ENCODE measurements at regions not wholly inside any gene's neighbourhood (a gene's known extent, or its start where the extent isn't known, plus 50 kb on each side); places are given as distances from the start of the nearest gene placed in this dataset.
"Not testable (repeated sequence)": the region's sequence is repeated elsewhere in the genome, so short reads cannot be mapped to it uniquely, and the experiment has no call there.

DNA sequence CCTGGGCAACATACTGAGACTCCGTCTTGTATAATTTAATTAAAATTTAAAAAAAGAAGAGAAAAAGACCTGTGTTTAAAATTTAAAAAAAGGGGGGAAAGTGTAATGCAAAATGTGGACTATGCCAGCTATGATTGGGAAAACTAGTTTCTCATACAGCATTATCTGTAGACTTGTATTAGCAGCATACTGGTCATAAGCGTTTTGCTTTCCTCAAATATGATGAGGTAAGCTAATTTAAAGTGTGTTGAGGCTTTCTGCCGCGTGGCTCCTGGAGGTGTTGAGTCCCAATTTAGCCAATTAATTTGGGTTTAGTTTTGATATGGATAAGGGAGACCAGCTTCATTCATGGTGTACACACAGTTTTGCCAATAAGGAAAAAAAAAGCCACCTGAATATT is 640.2 kb downstream of the GOLGA6L6 start:
- H3K9ac ChIP-seq (ENCODE audit: low read length); H3K9me3 ChIP-seq (ENCODE audit: low read length); H3K27ac ChIP-seq (ENCODE audit: low read depth, low read length, poor library complexity, severe bottlenecking); H3K4me3 ChIP-seq (ENCODE audit: low read depth, low read length, poor library complexity, severe bottlenecking); H3K27me3 ChIP-seq (ENCODE audit: insufficient read depth, low read length); H3K79me2 ChIP-seq (ENCODE audit: insufficient read depth, low read length); H3K4me2 ChIP-seq (ENCODE audit: low read length); H4K20me1 ChIP-seq (ENCODE audit: insufficient read depth, low read length); H3F3A ChIP-seq (ENCODE audit: insufficient read depth, low read length); H2AFZ ChIP-seq (ENCODE audit: low read length); H3K9me2 ChIP-seq (ENCODE audit: low read depth, low read length); H3K4me1 ChIP-seq (ENCODE audit: insufficient read depth, low read length, severe bottlenecking); H3K36me3 ChIP-seq (ENCODE audit: insufficient read depth, low read length): not testable (repeated sequence)

DNA sequence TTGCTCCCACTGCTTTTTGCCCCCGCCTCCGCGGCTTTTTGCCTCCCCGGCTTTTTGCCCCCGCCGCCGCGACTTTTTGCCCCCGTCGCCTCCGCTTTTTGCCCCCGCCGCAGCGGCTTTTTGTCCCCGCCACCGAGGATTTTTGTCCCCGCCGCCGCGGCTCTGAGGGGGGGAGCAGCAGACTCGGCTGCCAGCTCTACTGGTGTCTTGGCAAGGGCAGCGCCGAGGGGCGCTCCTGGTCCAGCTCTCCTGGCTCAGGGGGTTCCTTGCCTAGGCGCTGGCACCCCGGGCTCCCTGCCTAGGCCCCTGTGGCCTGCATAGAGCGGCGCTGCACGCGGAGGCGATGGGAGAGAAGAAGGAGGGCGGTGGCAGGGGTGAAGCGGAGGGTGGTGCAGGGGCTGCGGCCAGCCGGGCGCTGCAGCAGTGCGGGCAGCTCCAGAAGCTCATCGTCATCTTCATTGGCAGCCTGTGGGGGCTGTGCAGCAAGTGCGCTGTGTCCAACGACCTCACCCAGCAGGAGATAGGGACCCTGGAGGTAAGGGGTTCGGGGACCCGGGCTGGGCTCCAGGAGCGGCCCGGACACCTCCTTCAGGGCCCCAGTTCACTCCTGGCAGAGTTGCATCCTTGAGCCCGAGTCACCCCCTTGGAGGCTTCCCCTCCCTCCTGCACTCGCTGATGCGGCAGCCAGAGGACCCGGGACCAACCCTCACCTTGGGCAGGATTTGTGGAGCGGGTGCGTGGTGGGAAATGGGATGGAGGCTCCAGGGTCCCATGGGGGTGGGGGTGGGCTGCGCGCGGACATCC is 642.4 kb downstream of the GOLGA6L6 start:
- Histone ChIP-seq H3K4me2 (ENCODE audit: low read length) (no peak overlapping the region), H3K27me3 (ENCODE audit: insufficient read depth, low read length) (no peaks in the 10 kb centered on the region), H3K27ac (ENCODE audit: low read depth, low read length, poor library complexity, severe bottlenecking) (no peak overlapping the region), H3K4me3 (ENCODE audit: low read depth, low read length, poor library complexity, severe bottlenecking) (no peak overlapping the region), H3K9me3 (ENCODE audit: low read length) (no peaks in the 10 kb centered on the region), H3F3A (ENCODE audit: insufficient read depth, low read length) (no peaks in the 10 kb centered on the region), H3K9ac (ENCODE audit: low read length) (no peak overlapping the region), H3K4me1 (ENCODE audit: insufficient read depth, low read length, severe bottlenecking) (no peaks in the 10 kb centered on the region), H3K9me2 (ENCODE audit: low read depth, low read length) (no peaks in the 10 kb centered on the region), H3K79me2 (ENCODE audit: insufficient read depth, low read length) (no peaks in the 10 kb centered on the region), H3K36me3 (ENCODE audit: insufficient read depth, low read length) (no peaks in the 10 kb centered on the region), H2AFZ (ENCODE audit: low read length) (no peak overlapping the region), H4K20me1 (ENCODE audit: insufficient read depth, low read length) (no peaks in the 10 kb centered on the region)
- no peak for TF ChIP-seq EZH2 (IDR thresholded peaks at IDR 0.05; ENCODE audit: borderline replicate concordance, low read length)
- TF ChIP-seq, protein P1, sequence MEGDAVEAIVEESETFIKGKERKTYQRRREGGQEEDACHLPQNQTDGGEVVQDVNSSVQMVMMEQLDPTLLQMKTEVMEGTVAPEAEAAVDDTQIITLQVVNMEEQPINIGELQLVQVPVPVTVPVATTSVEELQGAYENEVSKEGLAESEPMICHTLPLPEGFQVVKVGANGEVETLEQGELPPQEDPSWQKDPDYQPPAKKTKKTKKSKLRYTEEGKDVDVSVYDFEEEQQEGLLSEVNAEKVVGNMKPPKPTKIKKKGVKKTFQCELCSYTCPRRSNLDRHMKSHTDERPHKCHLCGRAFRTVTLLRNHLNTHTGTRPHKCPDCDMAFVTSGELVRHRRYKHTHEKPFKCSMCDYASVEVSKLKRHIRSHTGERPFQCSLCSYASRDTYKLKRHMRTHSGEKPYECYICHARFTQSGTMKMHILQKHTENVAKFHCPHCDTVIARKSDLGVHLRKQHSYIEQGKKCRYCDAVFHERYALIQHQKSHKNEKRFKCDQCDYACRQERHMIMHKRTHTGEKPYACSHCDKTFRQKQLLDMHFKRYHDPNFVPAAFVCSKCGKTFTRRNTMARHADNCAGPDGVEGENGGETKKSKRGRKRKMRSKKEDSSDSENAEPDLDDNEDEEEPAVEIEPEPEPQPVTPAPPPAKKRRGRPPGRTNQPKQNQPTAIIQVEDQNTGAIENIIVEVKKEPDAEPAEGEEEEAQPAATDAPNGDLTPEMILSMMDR (IDR thresholded peaks at IDR 0.05; ENCODE audit: low read length): no peak

DNA sequence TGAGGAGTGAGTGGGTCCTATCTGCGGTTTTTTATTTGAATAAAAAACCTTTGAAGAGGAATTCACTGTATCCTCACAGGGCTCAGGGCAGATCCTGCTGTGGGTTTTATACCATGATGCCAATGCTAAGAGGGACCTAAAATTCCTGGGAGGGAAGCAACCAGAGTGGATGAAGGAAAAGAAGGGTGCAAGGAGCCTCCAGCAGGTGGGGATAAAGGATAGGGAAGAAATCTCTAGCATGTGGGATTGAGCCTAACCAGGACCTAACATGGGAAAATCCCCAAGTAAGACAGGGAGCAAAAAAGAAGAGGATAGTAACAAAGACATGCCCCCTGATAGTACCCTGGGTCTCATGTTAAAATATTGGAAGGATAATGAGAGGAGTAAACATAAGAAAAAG is 652.8 kb downstream of the GOLGA6L6 start:
- H3K36me3 ChIP-seq (ENCODE audit: insufficient read depth, low read length); H3K9ac ChIP-seq (ENCODE audit: low read length); H3F3A ChIP-seq (ENCODE audit: insufficient read depth, low read length); H3K79me2 ChIP-seq (ENCODE audit: insufficient read depth, low read length); H3K4me1 ChIP-seq (ENCODE audit: insufficient read depth, low read length, severe bottlenecking); H3K27ac ChIP-seq (ENCODE audit: low read depth, low read length, poor library complexity, severe bottlenecking); H3K4me3 ChIP-seq (ENCODE audit: low read depth, low read length, poor library complexity, severe bottlenecking); H3K9me2 ChIP-seq (ENCODE audit: low read depth, low read length); H4K20me1 ChIP-seq (ENCODE audit: insufficient read depth, low read length); H2AFZ ChIP-seq (ENCODE audit: low read length); H3K9me3 ChIP-seq (ENCODE audit: low read length); H3K4me2 ChIP-seq (ENCODE audit: low read length); H3K27me3 ChIP-seq (ENCODE audit: insufficient read depth, low read length): not testable (repeated sequence)

DNA sequence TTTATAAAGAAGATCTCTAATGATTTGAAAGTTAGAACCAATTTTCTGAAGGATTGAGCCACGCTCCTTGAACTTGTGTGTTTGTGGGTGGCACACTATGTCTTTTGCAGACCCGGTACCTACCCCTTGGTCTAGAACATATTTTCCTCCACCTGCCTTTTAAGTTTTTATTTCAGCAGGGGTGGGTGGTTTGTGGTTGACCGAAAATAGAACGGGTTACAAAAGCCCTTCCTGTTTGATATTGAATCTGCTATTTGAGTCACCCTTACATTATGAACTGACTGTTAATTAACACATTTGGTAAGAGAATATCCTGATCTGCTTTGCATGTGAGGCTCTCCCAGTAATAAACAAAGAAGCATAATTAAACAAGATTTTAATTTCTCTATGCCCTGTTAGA is 697.5 kb downstream of the GOLGA6L6 start:
- H4K20me1 ChIP-seq (ENCODE audit: insufficient read depth, low read length); H3K9ac ChIP-seq (ENCODE audit: low read length); H3K27ac ChIP-seq (ENCODE audit: low read depth, low read length, poor library complexity, severe bottlenecking); H3K4me2 ChIP-seq (ENCODE audit: low read length); H3K27me3 ChIP-seq (ENCODE audit: insufficient read depth, low read length); H3K4me1 ChIP-seq (ENCODE audit: insufficient read depth, low read length, severe bottlenecking); H3F3A ChIP-seq (ENCODE audit: insufficient read depth, low read length); H3K4me3 ChIP-seq (ENCODE audit: low read depth, low read length, poor library complexity, severe bottlenecking); H3K9me2 ChIP-seq (ENCODE audit: low read depth, low read length); H3K79me2 ChIP-seq (ENCODE audit: insufficient read depth, low read length); H2AFZ ChIP-seq (ENCODE audit: low read length); H3K36me3 ChIP-seq (ENCODE audit: insufficient read depth, low read length); H3K9me3 ChIP-seq (ENCODE audit: low read length): not testable (repeated sequence)
